A549 (cell line): ENCODE measurements at regions not wholly inside any gene's neighbourhood (a gene's known extent, or its start where the extent isn't known, plus 50 kb on each side); places are given as distances from the start of the nearest gene placed in this dataset.

Experiments
- CEBPB ChIP-seq, 2 experiments: fragments of >200 bp in 1 of 2; sonication (Bioruptor Twin) in 1 of 2; formaldehyde crosslinking in 1 of 2; IDR thresholded peaks; 2 replicates each; pipeline ENCODE4 v1.6.1; 2012 to 2016
- CTCF ChIP-seq: fragments of >200 bp; sonication (Bioruptor Twin); formaldehyde crosslinking; IDR thresholded peaks from 3 replicates; pipeline ENCODE4 v1.5.1; 2016
- HOXA7 ChIP-seq: fragments of 250-450 bp; sonication (Bioruptor Pico); IDR thresholded peaks from 2 replicates; pipeline ENCODE4 v1.5.0; 2020; ENCODE audit warnings: mild to moderate bottlenecking, moderate library complexity
- KDM1A ChIP-seq: fragments of 200-600 bp; sonication (generic); IDR thresholded peaks from 2 replicates; pipeline ENCODE4 v1.6.1; 2016; ENCODE audit warnings: low read depth, mild to moderate bottlenecking
- MAFK ChIP-seq: fragments of 450-650 bp; IDR thresholded peaks from 2 replicates; pipeline ENCODE4 v1.6.1; 2014; ENCODE audit not compliant: partially characterized antibody
- MAX ChIP-seq: IDR thresholded peaks from 2 replicates; pipeline ENCODE4 v1.6.1; 2012
- POLR2A ChIP-seq: IDR thresholded peaks from 2 replicates; pipeline ENCODE4 v1.6.1; 2012; ENCODE audit warnings: mild to moderate bottlenecking, low read length
- RAD21 ChIP-seq, 2 experiments: fragments of >200 bp in 1 of 2; sonication (Bioruptor Twin) in 1 of 2; formaldehyde crosslinking in 1 of 2; IDR thresholded peaks in 1 of 2; conservative IDR thresholded peaks in 1 of 2; 2 replicates in 1 of 2; 3 replicates in 1 of 2; pipeline ENCODE4 v1.6.1; 2012 to 2018; ENCODE audit warnings: inconsistent platforms in 1 of 2
- REST ChIP-seq: fragments of 200-600 bp; sonication (generic); IDR thresholded peaks from 2 replicates; pipeline ENCODE4 v1.6.1; 2016; ENCODE audit warnings: antibody characterized with exemption, mild to moderate bottlenecking, moderate library complexity
- RFX5 ChIP-seq: fragments of 450-650 bp; IDR thresholded peaks from 2 replicates; pipeline ENCODE4 v1.7.1; 2014; ENCODE audit warnings: antibody characterized with exemption, mild to moderate bottlenecking, moderate library complexity
- USF2 ChIP-seq: fragments of 450-650 bp; IDR thresholded peaks from 2 replicates; pipeline ENCODE4 v1.6.1; 2014; ENCODE audit warnings: antibody characterized with exemption
- ZFP36 ChIP-seq: fragments of 450-650 bp; IDR thresholded peaks from 2 replicates; pipeline ENCODE4 v1.6.1; 2014; ENCODE audit warnings: borderline replicate concordance; ENCODE audit not compliant: partially characterized antibody
- ZNF302 ChIP-seq: fragments of 250-450 bp; sonication (Bioruptor Pico); IDR thresholded peaks from 2 replicates; pipeline ENCODE4 v1.9.0; 2021; ENCODE audit warnings: inconsistent platforms, mild to moderate bottlenecking, moderate library complexity

GRCh38 chr14:96626916-96627315 is 124.7 kb downstream of the PAPOLA start:
- TF ChIP-seq RAD21 (conservative IDR thresholded peaks at IDR 0.05 in 1 of 2, IDR thresholded peaks at IDR 0.05 in 1 of 2) (no peak), POLR2A (no peak), CTCF (no peak), MAX (no peak), ZFP36 (no peak), USF2 (no peak), MAFK (no peak), CEBPB (IDR thresholded peaks at IDR 0.05) (no peak), HOXA7 (no peak), REST (no peak), ZNF302 (CRISPR knock-in tag) (no peak), RFX5 (no peak), KDM1A (no peak)
